ENCODE measurements at regions not wholly inside any gene's neighbourhood (a gene's known extent, or its start where the extent isn't known, plus 50 kb on each side); places are given as distances from the start of the nearest gene placed in this dataset.

GRCh38 chr4:37130465-37130864, 114.1 kb upstream of the NWD2 start:
- Histone ChIP-seq H3K4me3 (ENCODE audit: insufficient read depth, low read depth, low read length, poor library complexity, severe bottlenecking) (no peak overlapping the region), H3K4me1 (ENCODE audit: control insufficient read depth, insufficient read depth, low read length, poor library complexity, severe bottlenecking) (no peaks in the 10 kb centered on the region), H3K27me3 (replicated peaks; ENCODE audit: control insufficient read depth, insufficient read depth, low read length, poor library complexity, severe bottlenecking) (no peaks in the 10 kb centered on the region), H3K9me3 (ENCODE audit: control insufficient read depth, low read length) (no peaks in the 10 kb centered on the region), H3K36me3 (ENCODE audit: control insufficient read depth, insufficient read depth, low read length) (no peaks in the 10 kb centered on the region), H3K27ac (ENCODE audit: insufficient read depth, low read length, poor library complexity, severe bottlenecking) (no peak overlapping the region)
- DNase-seq: no peak

- H3K9me3 ChIP-seq (ENCODE audit: control insufficient read depth, low read length): no peaks in the 10 kb centered on the region
- no peak overlapping the region for H3K4me3 ChIP-seq (ENCODE audit: insufficient read depth, low read depth, low read length, poor library complexity, severe bottlenecking)
- no peaks in the 10 kb centered on the region for H3K36me3 ChIP-seq (ENCODE audit: control insufficient read depth, insufficient read depth, low read length)
- no peak for DNase-seq
- H3K27me3 ChIP-seq (replicated peaks; ENCODE audit: control insufficient read depth, insufficient read depth, low read length, poor library complexity, severe bottlenecking): no peaks in the 10 kb centered on the region
- no peak overlapping the region for H3K27ac ChIP-seq (ENCODE audit: insufficient read depth, low read length, poor library complexity, severe bottlenecking)
- no peaks in the 10 kb centered on the region for H3K4me1 ChIP-seq (ENCODE audit: control insufficient read depth, insufficient read depth, low read length, poor library complexity, severe bottlenecking)
Observed at GRCh38 chr4:37132351-37132974, 112.1 kb upstream of the NWD2 start.

DNA sequence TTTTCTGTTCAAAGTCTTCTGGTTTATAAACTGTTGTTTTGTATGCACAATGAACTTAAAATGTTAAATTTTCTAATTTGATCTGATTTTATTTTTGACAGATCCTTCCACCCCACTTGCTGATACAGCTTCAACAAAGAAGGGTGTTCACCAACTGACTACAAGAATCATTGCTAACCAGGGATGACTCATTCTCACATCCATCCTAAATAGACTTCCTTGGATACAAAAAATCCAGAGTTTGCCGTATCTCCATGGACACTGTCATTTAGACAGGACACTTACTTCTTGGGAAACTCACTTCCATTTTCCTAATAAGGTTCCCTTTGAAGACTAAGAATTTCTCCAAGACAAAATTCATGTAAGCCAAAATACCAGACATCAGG, 111.6 kb upstream of the NWD2 start:
- Histone ChIP-seq H3K4me1 (ENCODE audit: control insufficient read depth, insufficient read depth, low read length, poor library complexity, severe bottlenecking) (no peaks in the 10 kb centered on the region), H3K4me3 (ENCODE audit: insufficient read depth, low read depth, low read length, poor library complexity, severe bottlenecking) (no peak overlapping the region), H3K27ac (ENCODE audit: insufficient read depth, low read length, poor library complexity, severe bottlenecking) (no peak overlapping the region), H3K36me3 (ENCODE audit: control insufficient read depth, insufficient read depth, low read length) (no peaks in the 10 kb centered on the region), H3K27me3 (replicated peaks; ENCODE audit: control insufficient read depth, insufficient read depth, low read length, poor library complexity, severe bottlenecking) (no peaks in the 10 kb centered on the region), H3K9me3 (ENCODE audit: control insufficient read depth, low read length) (no peaks in the 10 kb centered on the region)
- no peak for DNase-seq

DNA sequence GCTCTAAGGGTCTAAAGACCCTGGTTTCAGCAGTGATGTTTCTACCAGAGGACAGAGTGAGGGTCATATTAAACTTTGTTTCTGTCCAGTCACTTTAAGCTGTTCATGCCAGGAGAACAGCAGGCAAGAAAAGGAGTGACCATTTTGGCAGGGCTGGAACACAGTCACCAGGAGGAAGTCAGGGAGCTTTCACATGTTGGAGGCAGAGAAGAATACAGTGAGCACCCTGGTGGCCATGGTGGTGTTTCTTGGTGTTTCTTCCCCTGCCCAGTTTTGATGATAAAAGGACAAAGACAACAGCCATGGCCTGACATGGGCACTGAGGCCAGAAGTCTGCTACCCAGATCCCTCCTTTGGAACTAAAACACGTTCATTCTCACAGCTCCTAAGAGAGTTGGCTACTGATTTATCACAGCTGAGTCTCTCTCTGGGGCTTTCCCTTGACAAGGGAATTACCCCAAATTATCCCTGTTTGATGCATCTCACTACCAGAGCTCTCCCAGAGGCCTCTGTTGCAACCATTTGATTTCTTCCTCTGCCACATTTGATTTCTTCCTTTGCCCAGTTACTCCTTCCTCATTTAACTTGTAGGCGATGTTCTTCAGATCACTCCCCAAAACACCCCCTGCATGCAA, 106.4 kb upstream of the NWD2 start:
- Histone ChIP-seq H3K4me1 (ENCODE audit: control insufficient read depth, insufficient read depth, low read length, poor library complexity, severe bottlenecking) (no peaks in the 10 kb centered on the region), H3K27me3 (replicated peaks; ENCODE audit: control insufficient read depth, insufficient read depth, low read length, poor library complexity, severe bottlenecking) (no peaks in the 10 kb centered on the region), H3K4me3 (ENCODE audit: insufficient read depth, low read depth, low read length, poor library complexity, severe bottlenecking) (no peak overlapping the region), H3K27ac (ENCODE audit: insufficient read depth, low read length, poor library complexity, severe bottlenecking) (no peak overlapping the region), H3K36me3 (ENCODE audit: control insufficient read depth, insufficient read depth, low read length) (no peaks in the 10 kb centered on the region), H3K9me3 (ENCODE audit: control insufficient read depth, low read length) (no peaks in the 10 kb centered on the region)
- no peak for DNase-seq

DNA sequence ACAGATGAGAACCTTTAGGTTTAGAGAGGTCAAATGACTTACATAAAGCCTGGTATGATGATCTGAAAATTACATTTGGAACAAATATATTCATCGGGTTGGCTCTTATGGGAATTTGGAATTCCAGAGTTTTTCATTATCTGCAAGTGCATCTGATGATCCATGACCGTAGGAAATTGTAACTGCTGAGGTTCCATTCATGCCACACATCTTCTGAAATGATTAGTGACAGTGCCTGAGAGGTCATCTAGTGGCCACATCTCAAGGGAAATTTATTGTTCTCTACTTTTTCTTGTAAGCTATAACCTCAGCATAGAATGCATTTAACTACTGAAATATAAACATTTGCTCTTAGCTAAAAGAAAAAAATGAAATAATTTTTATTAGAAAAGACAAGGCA, 105.8 kb upstream of the NWD2 start:
- no peak for DNase-seq
- Histone ChIP-seq H3K9me3 (ENCODE audit: control insufficient read depth, low read length) (no peaks in the 10 kb centered on the region), H3K27ac (ENCODE audit: insufficient read depth, low read length, poor library complexity, severe bottlenecking) (no peak overlapping the region), H3K4me3 (ENCODE audit: insufficient read depth, low read depth, low read length, poor library complexity, severe bottlenecking) (no peak overlapping the region), H3K27me3 (replicated peaks; ENCODE audit: control insufficient read depth, insufficient read depth, low read length, poor library complexity, severe bottlenecking) (no peaks in the 10 kb centered on the region), H3K4me1 (ENCODE audit: control insufficient read depth, insufficient read depth, low read length, poor library complexity, severe bottlenecking) (no peaks in the 10 kb centered on the region), H3K36me3 (ENCODE audit: control insufficient read depth, insufficient read depth, low read length) (no peaks in the 10 kb centered on the region)

DNA sequence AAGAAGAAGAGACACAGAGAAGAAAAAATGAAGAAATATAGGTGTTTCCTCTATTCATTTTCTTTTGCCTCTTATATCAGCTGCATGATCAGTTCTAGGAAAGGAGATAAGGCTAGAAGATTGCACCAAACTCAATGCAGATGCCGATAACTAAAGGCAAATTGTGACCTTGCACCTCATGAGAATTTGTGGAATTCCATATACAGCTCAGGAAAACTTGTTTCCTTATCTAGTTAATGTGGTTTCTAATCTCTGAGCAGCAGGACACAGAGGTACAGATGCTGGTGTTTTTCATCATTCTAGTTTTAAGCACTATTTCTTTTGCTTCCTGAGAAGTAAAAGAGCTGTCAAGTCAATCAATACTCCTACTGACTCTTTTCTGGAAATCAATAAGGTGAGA, 104.6 kb upstream of the NWD2 start:
- H3K36me3 ChIP-seq (ENCODE audit: control insufficient read depth, insufficient read depth, low read length): no peaks in the 10 kb centered on the region
- DNase-seq: no peak
- no peak overlapping the region for H3K4me3 ChIP-seq (ENCODE audit: insufficient read depth, low read depth, low read length, poor library complexity, severe bottlenecking)
- no peaks in the 10 kb centered on the region for H3K4me1 ChIP-seq (ENCODE audit: control insufficient read depth, insufficient read depth, low read length, poor library complexity, severe bottlenecking)
- no peaks in the 10 kb centered on the region for H3K9me3 ChIP-seq (ENCODE audit: control insufficient read depth, low read length)
- H3K27me3 ChIP-seq (replicated peaks; ENCODE audit: control insufficient read depth, insufficient read depth, low read length, poor library complexity, severe bottlenecking): no peaks in the 10 kb centered on the region
- no peak overlapping the region for H3K27ac ChIP-seq (ENCODE audit: insufficient read depth, low read length, poor library complexity, severe bottlenecking)

DNA sequence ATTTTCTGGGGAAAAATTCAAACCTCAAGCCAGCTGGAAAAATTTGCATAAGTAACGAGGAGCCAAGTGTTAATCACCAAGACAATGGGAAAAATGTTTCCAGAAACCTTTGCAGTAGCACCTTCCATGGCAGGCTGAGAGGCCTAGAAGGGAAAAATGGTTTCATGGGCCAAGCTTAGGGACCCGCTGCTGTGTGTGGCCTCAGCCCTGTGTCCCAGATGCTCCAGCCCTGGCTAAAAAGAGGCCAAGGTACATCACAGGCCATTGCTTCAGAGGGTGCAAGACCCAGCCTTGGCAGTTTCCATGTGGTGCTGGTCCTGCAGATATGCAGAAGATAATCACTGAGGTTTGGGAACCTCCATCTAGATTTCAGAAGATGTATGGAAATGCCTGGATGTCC, 98.3 kb upstream of the NWD2 start:
- Histone ChIP-seq H3K36me3 (ENCODE audit: control insufficient read depth, insufficient read depth, low read length) (no peaks in the 10 kb centered on the region), H3K4me1 (ENCODE audit: control insufficient read depth, insufficient read depth, low read length, poor library complexity, severe bottlenecking) (no peaks in the 10 kb centered on the region), H3K27ac (ENCODE audit: insufficient read depth, low read length, poor library complexity, severe bottlenecking) (no peak overlapping the region), H3K4me3 (ENCODE audit: insufficient read depth, low read depth, low read length, poor library complexity, severe bottlenecking) (no peak overlapping the region), H3K9me3 (ENCODE audit: control insufficient read depth, low read length) (no peaks in the 10 kb centered on the region), H3K27me3 (replicated peaks; ENCODE audit: control insufficient read depth, insufficient read depth, low read length, poor library complexity, severe bottlenecking) (no peaks in the 10 kb centered on the region)
- no peak for DNase-seq

- no peak for DNase-seq
- H3K36me3 ChIP-seq (ENCODE audit: control insufficient read depth, insufficient read depth, low read length): no peaks in the 10 kb centered on the region
- no peak overlapping the region for H3K4me3 ChIP-seq (ENCODE audit: insufficient read depth, low read depth, low read length, poor library complexity, severe bottlenecking)
- no peaks in the 10 kb centered on the region for H3K27me3 ChIP-seq (replicated peaks; ENCODE audit: control insufficient read depth, insufficient read depth, low read length, poor library complexity, severe bottlenecking)
- H3K9me3 ChIP-seq (ENCODE audit: control insufficient read depth, low read length): no peaks in the 10 kb centered on the region
- H3K4me1 ChIP-seq (ENCODE audit: control insufficient read depth, insufficient read depth, low read length, poor library complexity, severe bottlenecking): no peaks in the 10 kb centered on the region
- no peak overlapping the region for H3K27ac ChIP-seq (ENCODE audit: insufficient read depth, low read length, poor library complexity, severe bottlenecking)
Observed at GRCh38 chr4:37157476-37158167, 86.9 kb upstream of the NWD2 start.

DNA sequence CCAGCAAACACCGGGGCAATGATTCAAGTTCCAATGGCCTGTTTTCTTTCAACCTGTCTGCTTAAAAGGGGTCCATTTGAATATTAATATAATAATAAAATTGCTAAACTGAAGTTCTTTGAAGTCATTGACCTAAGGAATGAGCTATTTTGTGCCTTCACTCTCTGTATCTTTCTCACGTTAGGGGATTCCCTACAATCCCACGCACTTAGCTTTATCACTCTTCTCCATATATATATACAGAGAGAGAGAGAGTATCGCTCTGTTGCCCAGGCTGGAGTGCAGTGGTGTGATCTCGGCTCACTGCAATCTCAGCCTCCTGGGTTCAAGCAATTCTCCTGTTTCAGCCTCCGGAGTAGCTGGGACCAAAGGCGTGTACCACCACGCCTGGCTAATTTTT, 83.9 kb upstream of the NWD2 start:
- H3K4me3 ChIP-seq (ENCODE audit: insufficient read depth, low read depth, low read length, poor library complexity, severe bottlenecking): no peak overlapping the region
- DNase-seq: no peak

DNA sequence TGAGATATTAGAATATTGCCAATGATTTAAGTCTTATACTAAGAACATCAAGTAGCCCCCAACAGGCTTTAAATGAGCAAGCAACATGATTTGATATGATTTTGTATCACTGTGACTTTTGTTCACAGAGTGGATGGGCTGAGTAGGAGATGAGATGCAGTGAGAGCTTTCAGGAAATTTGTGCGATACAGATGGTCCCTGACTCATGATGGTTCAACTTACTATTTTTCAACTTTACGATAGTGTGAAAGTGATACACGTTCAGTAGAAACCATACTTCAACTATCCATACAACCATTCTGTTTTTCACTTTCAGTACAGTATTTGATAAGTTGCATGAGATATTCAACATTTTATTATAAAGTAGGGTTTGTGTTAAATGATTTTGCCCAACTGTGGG, 78.7 kb upstream of the NWD2 start:
- Histone ChIP-seq H3K36me3 (ENCODE audit: control insufficient read depth, insufficient read depth, low read length) (no peaks in the 10 kb centered on the region), H3K4me1 (ENCODE audit: control insufficient read depth, insufficient read depth, low read length, poor library complexity, severe bottlenecking) (no peaks in the 10 kb centered on the region), H3K9me3 (ENCODE audit: control insufficient read depth, low read length) (no peaks in the 10 kb centered on the region), H3K4me3 (ENCODE audit: insufficient read depth, low read depth, low read length, poor library complexity, severe bottlenecking) (no peak overlapping the region), H3K27ac (ENCODE audit: insufficient read depth, low read length, poor library complexity, severe bottlenecking) (no peak overlapping the region), H3K27me3 (replicated peaks; ENCODE audit: control insufficient read depth, insufficient read depth, low read length, poor library complexity, severe bottlenecking) (no peaks in the 10 kb centered on the region)
- DNase-seq: no peak

More for the DNA sequence above, 83.9 kb upstream of the NWD2 start:
- no peaks in the 10 kb centered on the region for H3K9me3 ChIP-seq (ENCODE audit: control insufficient read depth, low read length)
- H3K27me3 ChIP-seq (replicated peaks; ENCODE audit: control insufficient read depth, insufficient read depth, low read length, poor library complexity, severe bottlenecking): no peaks in the 10 kb centered on the region
- H3K27ac ChIP-seq (ENCODE audit: insufficient read depth, low read length, poor library complexity, severe bottlenecking): no peak overlapping the region
- H3K4me1 ChIP-seq (ENCODE audit: control insufficient read depth, insufficient read depth, low read length, poor library complexity, severe bottlenecking): no peaks in the 10 kb centered on the region
- no peaks in the 10 kb centered on the region for H3K36me3 ChIP-seq (ENCODE audit: control insufficient read depth, insufficient read depth, low read length)
